GM21447 (cell line): ENCODE measurements at regions not wholly inside any gene's neighbourhood (a gene's known extent, or its start where the extent isn't known, plus 50 kb on each side); places are given as distances from the start of the nearest gene placed in this dataset.

Experiments
- ATAC-seq: cut with Tn5 transposase; IDR thresholded peaks from one replicate; pipeline ENCODE4 v1.9.1; 2021; ENCODE audit not compliant: unreplicated experiment

- ATAC-seq: no peak
These were observed 670.2 kb upstream of the ZEB2 start for GRCh38 chr2:145190031-145190703.

GRCh38 chr2:145186303-145186702 lies 666.4 kb upstream of the ZEB2 start:
- no peak for ATAC-seq

- ATAC-seq: no peak
These were observed 665.8 kb upstream of the ZEB2 start for GRCh38 chr2:145185696-145186095.

- ATAC-seq: no peak
These were observed 665.1 kb upstream of the ZEB2 start for GRCh38 chr2:145184741-145185651.

- no peak for ATAC-seq
These were observed 649.4 kb upstream of the ZEB2 start for GRCh38 chr2:145169285-145169684.

GRCh38 chr2:145168091-145168490 lies 648.2 kb upstream of the ZEB2 start:
- ATAC-seq: no peak

- no peak for ATAC-seq
These were observed 646.9 kb upstream of the ZEB2 start for GRCh38 chr2:145166731-145167302.

GRCh38 chr2:145161656-145162055 lies 641.7 kb upstream of the ZEB2 start:
- ATAC-seq: no peak

GRCh38 chr2:145160855-145161254 lies 640.9 kb upstream of the ZEB2 start:
- ATAC-seq: no peak

GRCh38 chr2:145159676-145160075 lies 639.8 kb upstream of the ZEB2 start:
- no peak for ATAC-seq

GRCh38 chr2:145157741-145158591 lies 638.0 kb upstream of the ZEB2 start:
- no peak for ATAC-seq

GRCh38 chr2:145157036-145157675 lies 637.2 kb upstream of the ZEB2 start:
- no peak for ATAC-seq

GRCh38 chr2:145156199-145156598 lies 636.3 kb upstream of the ZEB2 start:
- ATAC-seq: no peak

GRCh38 chr2:145155196-145155595 lies 635.3 kb upstream of the ZEB2 start:
- ATAC-seq: no peak

GRCh38 chr2:145154731-145155130 lies 634.8 kb upstream of the ZEB2 start:
- ATAC-seq: no peak

- ATAC-seq: no peak
These were observed 626.8 kb upstream of the ZEB2 start for GRCh38 chr2:145146691-145147090.

GRCh38 chr2:145144131-145144728 lies 624.3 kb upstream of the ZEB2 start:
- no peak for ATAC-seq

- ATAC-seq: no peak
These were observed 622.1 kb upstream of the ZEB2 start for GRCh38 chr2:145141981-145142380.

- no peak for ATAC-seq
These were observed 620.7 kb upstream of the ZEB2 start for GRCh38 chr2:145140658-145141057.

GRCh38 chr2:145138626-145139025 lies 618.7 kb upstream of the ZEB2 start:
- ATAC-seq: no peak
